GM04503 (cell line): ENCODE measurements at regions not wholly inside any gene's neighbourhood (a gene's known extent, or its start where the extent isn't known, plus 50 kb on each side); places are given as distances from the start of the nearest gene placed in this dataset.
"Not testable (repeated sequence)": the region's sequence is repeated elsewhere in the genome, so short reads cannot be mapped to it uniquely, and the experiment has no call there.

Experiments
- DNase-seq: peaks from one replicate; pipeline ENCODE4 v3.0.0-alpha.2; 2012; ENCODE audit warnings: low read depth

- DNase-seq: no peak
These were observed 178.1 kb upstream of the SEMA3E start for GRCh38 chr7:83827036-83827435.

GRCh38 chr7:83824214-83824613 is 175.3 kb upstream of the SEMA3E start:
- no peak for DNase-seq

- DNase-seq: no peak
These were observed 172.9 kb upstream of the SEMA3E start for GRCh38 chr7:83821866-83822265.

- no peak for DNase-seq
These were observed 171.7 kb upstream of the SEMA3E start for GRCh38 chr7:83820641-83821040.

- no peak for DNase-seq
These were observed 171.0 kb upstream of the SEMA3E start for GRCh38 chr7:83819911-83820310.

- DNase-seq: no peak
These were observed 165.5 kb upstream of the SEMA3E start for GRCh38 chr7:83814480-83814879.

- DNase-seq: not testable (repeated sequence)
These were observed 163.6 kb upstream of the SEMA3E start for GRCh38 chr7:83812563-83812962.

GRCh38 chr7:83808982-83809381 is 160.0 kb upstream of the SEMA3E start:
- no peak for DNase-seq

- no peak for DNase-seq
These were observed 158.8 kb upstream of the SEMA3E start for GRCh38 chr7:83807774-83808173.

- DNase-seq: no peak
These were observed 157.6 kb upstream of the SEMA3E start for GRCh38 chr7:83806538-83806937.

GRCh38 chr7:83799333-83799732 is 150.4 kb upstream of the SEMA3E start:
- DNase-seq: no peak

- no peak for DNase-seq
These were observed 149.6 kb upstream of the SEMA3E start for GRCh38 chr7:83798489-83798888.

GRCh38 chr7:83796760-83797159 is 147.8 kb upstream of the SEMA3E start:
- DNase-seq: no peak

- DNase-seq: no peak
These were observed 145.9 kb upstream of the SEMA3E start for GRCh38 chr7:83794829-83795228.

GRCh38 chr7:83793558-83793957 is 144.6 kb upstream of the SEMA3E start:
- no peak for DNase-seq

GRCh38 chr7:83791737-83792136 is 142.8 kb upstream of the SEMA3E start:
- DNase-seq: no peak

GRCh38 chr7:83786858-83787257 is 137.9 kb upstream of the SEMA3E start:
- no peak for DNase-seq

- DNase-seq: no peak
These were observed 133.7 kb upstream of the SEMA3E start for GRCh38 chr7:83782628-83783027.

- DNase-seq: no peak
These were observed 129.1 kb upstream of the SEMA3E start for GRCh38 chr7:83778073-83778443.

- no peak for DNase-seq
These were observed 128.6 kb upstream of the SEMA3E start for GRCh38 chr7:83777406-83778072.

GRCh38 chr7:83769407-83769806 is 120.5 kb upstream of the SEMA3E start:
- no peak for DNase-seq

- DNase-seq: no peak
These were observed 102.3 kb upstream of the SEMA3E start for GRCh38 chr7:83751217-83751616.

- no peak for DNase-seq
These were observed 100.6 kb upstream of the SEMA3E start for GRCh38 chr7:83749495-83749894.

GRCh38 chr7:83739527-83739926 is 90.6 kb upstream of the SEMA3E start:
- no peak for DNase-seq
